HEK293T (cell line): ENCODE measurements at regions not wholly inside any gene's neighbourhood (a gene's known extent, or its start where the extent isn't known, plus 50 kb on each side); places are given as distances from the start of the nearest gene placed in this dataset.
"Not testable (repeated sequence)": the region's sequence is repeated elsewhere in the genome, so short reads cannot be mapped to it uniquely, and the experiment has no call there.

Experiments used
- ARNT ChIP-seq: fragments of 450-650 bp; IDR thresholded peaks from 2 replicates; pipeline ENCODE4 v1.6.1; 2017; ENCODE audit warnings: mild to moderate bottlenecking
- CTBP1 ChIP-seq: fragments of 450-650 bp; IDR thresholded peaks from 2 replicates; pipeline ENCODE4 v1.6.1; 2016; ENCODE audit warnings: borderline replicate concordance
- ELF4 ChIP-seq: fragments of 450-650 bp; IDR thresholded peaks from 2 replicates; pipeline ENCODE4 v1.6.1; 2017; ENCODE audit warnings: antibody characterized with exemption
- FOXA1 ChIP-seq: fragments of 450-650 bp; IDR thresholded peaks from 2 replicates; pipeline ENCODE4 v1.6.1; 2016; ENCODE audit warnings: mild to moderate bottlenecking
- FOXK2 ChIP-seq: fragments of 450-650 bp; IDR thresholded peaks from 2 replicates; pipeline ENCODE4 v1.6.1; 2016; ENCODE audit warnings: mild to moderate bottlenecking
- FOXM1 ChIP-seq: fragments of 450-650 bp; IDR thresholded peaks from 2 replicates; pipeline ENCODE4 v1.6.1; 2017; ENCODE audit warnings: mild to moderate bottlenecking, borderline replicate concordance
- LEF1 ChIP-seq: fragments of 450-650 bp; IDR thresholded peaks from 2 replicates; pipeline ENCODE4 v1.6.1; 2017; ENCODE audit warnings: mild to moderate bottlenecking, borderline replicate concordance
- NFRKB ChIP-seq: fragments of 450-650 bp; IDR thresholded peaks from 2 replicates; pipeline ENCODE4 v1.6.1; 2016; ENCODE audit warnings: mild to moderate bottlenecking, moderate library complexity
- SP1 ChIP-seq: fragments of 450-650 bp; IDR thresholded peaks from 2 replicates; pipeline ENCODE4 v1.6.1; 2017
- SUZ12 ChIP-seq: fragments of 450-650 bp; IDR thresholded peaks from 2 replicates; pipeline ENCODE4 v1.6.1; 2016; ENCODE audit warnings: mild to moderate bottlenecking
- TARDBP ChIP-seq: fragments of 450-650 bp; IDR thresholded peaks from 2 replicates; pipeline ENCODE4 v1.6.1; 2016
- ZNF384 ChIP-seq: fragments of 450-650 bp; IDR thresholded peaks from 2 replicates; pipeline ENCODE4 v1.6.1; 2016
- TF ChIP-seq, protein P1 (sequence below): fragments of 450-650 bp; IDR thresholded peaks from 2 replicates; pipeline ENCODE4 v1.6.1; 2016

DNA sequence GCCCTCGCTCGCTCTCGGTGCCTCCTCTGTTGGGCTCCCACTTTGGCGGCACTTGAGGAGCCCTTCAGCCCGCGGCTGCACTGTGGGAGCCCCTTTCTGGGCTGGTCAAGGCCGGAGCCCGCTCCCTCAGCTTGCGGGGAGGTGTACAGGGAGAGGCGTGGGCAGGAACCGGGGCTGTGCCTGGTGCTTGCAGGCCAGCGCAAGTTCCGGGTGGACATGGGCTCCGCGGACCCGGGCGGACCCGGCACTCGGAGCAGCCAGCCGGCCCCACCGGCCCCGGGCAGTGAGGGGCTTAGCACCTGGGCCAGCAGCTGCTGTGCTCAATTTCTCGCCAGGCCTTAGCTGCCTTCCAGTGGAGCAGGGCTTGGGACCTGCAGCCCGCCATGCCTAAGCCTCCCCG, 82.2 kb upstream of the RELN start:
- not testable (repeated sequence) for TF ChIP-seq SP1, CTBP1, SUZ12, FOXK2, FOXM1, FOXA1, TARDBP, NFRKB, ELF4, LEF1, ARNT, ZNF384
- TF ChIP-seq, protein P1, sequence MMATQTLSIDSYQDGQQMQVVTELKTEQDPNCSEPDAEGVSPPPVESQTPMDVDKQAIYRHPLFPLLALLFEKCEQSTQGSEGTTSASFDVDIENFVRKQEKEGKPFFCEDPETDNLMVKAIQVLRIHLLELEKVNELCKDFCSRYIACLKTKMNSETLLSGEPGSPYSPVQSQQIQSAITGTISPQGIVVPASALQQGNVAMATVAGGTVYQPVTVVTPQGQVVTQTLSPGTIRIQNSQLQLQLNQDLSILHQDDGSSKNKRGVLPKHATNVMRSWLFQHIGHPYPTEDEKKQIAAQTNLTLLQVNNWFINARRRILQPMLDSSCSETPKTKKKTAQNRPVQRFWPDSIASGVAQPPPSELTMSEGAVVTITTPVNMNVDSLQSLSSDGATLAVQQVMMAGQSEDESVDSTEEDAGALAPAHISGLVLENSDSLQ = not testable (repeated sequence)
